Adrenal gland (tissue), 9 donors: ENCODE measurements at regions not wholly inside any gene's neighbourhood (a gene's known extent, or its start where the extent isn't known, plus 50 kb on each side); places are given as distances from the start of the nearest gene placed in this dataset.

Source experiments
- DNase-seq, 7 donors: peaks; one replicate each; pipeline ENCODE4 v3.0.0-alpha.2; 2019 to 2020
- H3K27ac ChIP-seq, 5 donors: fragments of 200-600 bp; sonication (generic) in 4 of 5; 1 replicate in 3 of 5; 2 replicates in 2 of 5; pipeline versions ENCODE4 v1.5.1 to v1.8.0; 2016 to 2020; ENCODE audit warnings: mild to moderate bottlenecking in 1 of 5
- H3K27me3 ChIP-seq: fragments of 200-600 bp; 2 replicates; pipeline ENCODE4 v1.8.0; 2021
- H3K36me3 ChIP-seq, 2 donors: fragments of 200-600 bp; replicated peaks in 1 of 2; 1 replicate in 1 of 2; 2 replicates in 1 of 2; pipeline versions ENCODE4 v1.5.1 to v1.8.0; 2018 to 2022
- H3K4me1 ChIP-seq, 2 donors: fragments of 200-600 bp; replicated peaks in 1 of 2; 1 replicate in 1 of 2; 2 replicates in 1 of 2; pipeline versions ENCODE4 v1.5.1 to v1.8.0; 2018 to 2021
- H3K4me3 ChIP-seq, 4 donors: fragments of 200-600 bp; sonication (generic) in 3 of 4; one replicate each; pipeline ENCODE4 v1.5.1; 2016 to 2018
- H3K9me3 ChIP-seq, 3 donors: fragments of 200-600 bp; sonication (generic) in 1 of 3; replicated peaks in 1 of 3; 1 replicate in 2 of 3; 2 replicates in 1 of 3; pipeline versions ENCODE4 v1.5.1 to v1.8.0; 2016 to 2021
- POLR2A ChIP-seq, 2 donors: fragments of 450-650 bp; IDR thresholded peaks; one replicate each; pipeline ENCODE4 v1.6.1; 2017; ENCODE audit warnings: antibody characterized with exemption in 2 of 2, mild to moderate bottlenecking in 2 of 2, moderate library complexity in 1 of 2
- WGBS, 4 donors: extraction: QIAGEN DNeasy Blood & Tissue Kit in 2 of 4; methylation state at CpG; one replicate each; pipeline versions ENCODE4 v1.1.5 to v1.1.7; 2013 to 2017; 5-methylcytosine and 5-hydroxymethylcytosine counted together
- intact Hi-C, 2 donors: fragments of 100-400 bp; cut with DNase I; formaldehyde crosslinking; loops; one replicate each; pipeline versions ENCODE4 v1.14.1 to v1.15.0; 2022 to 2023
- TF ChIP-seq, protein P1 (sequence below), 6 experiments: fragments of 450-650 bp in 4 of 6; fragments of 200-600 bp in 2 of 6; sonication (generic) in 1 of 6; IDR thresholded peaks; 1 replicate in 5 of 6; 2 replicates in 1 of 6; pipeline versions ENCODE4 v1.5.1 to v1.8.0; 2016 to 2021; ENCODE audit warnings: antibody characterized with exemption in 6 of 6, mild to moderate bottlenecking in 2 of 6, moderate library complexity in 1 of 6
- donor health status: healthy with polysubstance abuse.
- donor health status: Bipolar disorder and iron deficiency.
- donor health status: DM: yes; HTN: yes; CAD: no.
- donor health status: DM: no; HTN: no; CAD: no.
- donor health status: DM: no; HTN: no; CAD: no.

- intact Hi-C loops = no loop called here
- Histone ChIP-seq H3K27ac (no peak overlapping the region), H3K4me3 (no peak overlapping the region), H3K9me3 (no peaks in the 10 kb centered on the region), H3K36me3 (no peaks in the 10 kb centered on the region), H3K4me1 (no peaks in the 10 kb centered on the region), H3K27me3 (no peaks in the 10 kb centered on the region)
- TF ChIP-seq, protein P1, sequence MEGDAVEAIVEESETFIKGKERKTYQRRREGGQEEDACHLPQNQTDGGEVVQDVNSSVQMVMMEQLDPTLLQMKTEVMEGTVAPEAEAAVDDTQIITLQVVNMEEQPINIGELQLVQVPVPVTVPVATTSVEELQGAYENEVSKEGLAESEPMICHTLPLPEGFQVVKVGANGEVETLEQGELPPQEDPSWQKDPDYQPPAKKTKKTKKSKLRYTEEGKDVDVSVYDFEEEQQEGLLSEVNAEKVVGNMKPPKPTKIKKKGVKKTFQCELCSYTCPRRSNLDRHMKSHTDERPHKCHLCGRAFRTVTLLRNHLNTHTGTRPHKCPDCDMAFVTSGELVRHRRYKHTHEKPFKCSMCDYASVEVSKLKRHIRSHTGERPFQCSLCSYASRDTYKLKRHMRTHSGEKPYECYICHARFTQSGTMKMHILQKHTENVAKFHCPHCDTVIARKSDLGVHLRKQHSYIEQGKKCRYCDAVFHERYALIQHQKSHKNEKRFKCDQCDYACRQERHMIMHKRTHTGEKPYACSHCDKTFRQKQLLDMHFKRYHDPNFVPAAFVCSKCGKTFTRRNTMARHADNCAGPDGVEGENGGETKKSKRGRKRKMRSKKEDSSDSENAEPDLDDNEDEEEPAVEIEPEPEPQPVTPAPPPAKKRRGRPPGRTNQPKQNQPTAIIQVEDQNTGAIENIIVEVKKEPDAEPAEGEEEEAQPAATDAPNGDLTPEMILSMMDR (IDR thresholded peaks at IDR 0.05) = no peak
- no peak for TF ChIP-seq POLR2A (IDR thresholded peaks at IDR 0.05)
- WGBS, 4 donors = 65 to 74% (median 67%) methylated on average over 4 of the region's 4 CpGs
- no peak for DNase-seq
These were observed 411.9 kb upstream of the ARRDC3 start for GRCh38 chr5:91794856-91795548.

GRCh38 chr5:91794455-91794854 lies 411.3 kb upstream of the ARRDC3 start:
- Histone ChIP-seq H3K27me3 (no peaks in the 10 kb centered on the region), H3K36me3 (no peaks in the 10 kb centered on the region), H3K27ac (no peak overlapping the region), H3K4me1 (no peaks in the 10 kb centered on the region), H3K9me3 (no peaks in the 10 kb centered on the region), H3K4me3 (no peak overlapping the region)
- no peak for TF ChIP-seq POLR2A (IDR thresholded peaks at IDR 0.05)
- TF ChIP-seq, protein P1 (IDR thresholded peaks at IDR 0.05) = no peak
- intact Hi-C loops = no loop called here
- WGBS, 4 donors = 33 to 49% (median 38%) methylated on average over 2 of the region's 2 CpGs
- DNase-seq = no peak

- 16 to 29% (median 24%) methylated on average over 1 of the region's 1 CpG for WGBS, 4 donors
- intact Hi-C loops = no loop called here
- TF ChIP-seq, protein P1 (IDR thresholded peaks at IDR 0.05) = no peak
- TF ChIP-seq POLR2A (IDR thresholded peaks at IDR 0.05) = no peak
- peaks cover 0 to 5% (median 0%) of the 10 kb centered on the region in 3 donors for H3K9me3 ChIP-seq
- H3K36me3 ChIP-seq = no peaks in the 10 kb centered on the region
- H3K4me3 ChIP-seq = no peak overlapping the region
- H3K27ac ChIP-seq = no peak overlapping the region
- no peaks in the 10 kb centered on the region for H3K4me1 ChIP-seq
- no peak for DNase-seq
- H3K27me3 ChIP-seq = no peaks in the 10 kb centered on the region
These were observed 404.6 kb upstream of the ARRDC3 start for GRCh38 chr5:91787718-91788117.

- Histone ChIP-seq H3K4me1 (no peaks in the 10 kb centered on the region), H3K9me3 (no peaks in the 10 kb centered on the region), H3K27me3 (no peaks in the 10 kb centered on the region), H3K4me3 (no peak overlapping the region), H3K27ac (no peak overlapping the region), H3K36me3 (no peaks in the 10 kb centered on the region)
- TF ChIP-seq POLR2A (IDR thresholded peaks at IDR 0.05) = no peak
- TF ChIP-seq, protein P1 (IDR thresholded peaks at IDR 0.05) = no peak
- no peak for DNase-seq
- WGBS, 4 donors = 50 to 64% (median 62%) methylated on average over 2 of the region's 2 CpGs
- intact Hi-C loops = no loop called here
These were observed 394.6 kb upstream of the ARRDC3 start for GRCh38 chr5:91777671-91778070.
